Type B pancreatic cell (in vitro differentiated cells): ENCODE measurements at regions not wholly inside any gene's neighbourhood (a gene's known extent, or its start where the extent isn't known, plus 50 kb on each side); places are given as distances from the start of the nearest gene placed in this dataset.

Source experiments
- DNase-seq: peaks from one replicate; pipeline ENCODE4 v3.0.0; 2021; ENCODE audit warnings: mixed read lengths; ENCODE audit not compliant: unreplicated experiment; ENCODE audit errors: extremely low spot score
- H3K27ac Mint-ChIP-seq: 2 replicates; pipeline ENCODE4 v1.8.0; 2021; ENCODE audit warnings: mild to moderate bottlenecking, mixed read lengths
- H3K27me3 Mint-ChIP-seq: 2 replicates; pipeline ENCODE4 v1.8.0; 2021; ENCODE audit warnings: mixed read lengths
- H3K36me3 Mint-ChIP-seq: 2 replicates; pipeline ENCODE4 v1.8.0; 2021; ENCODE audit warnings: mixed read lengths
- H3K4me1 Mint-ChIP-seq: one replicate; pipeline ENCODE4 v1.8.0; 2021; ENCODE audit warnings: mixed read lengths; ENCODE audit not compliant: unreplicated experiment
- H3K4me3 Mint-ChIP-seq: 2 replicates; pipeline ENCODE4 v1.8.0; 2021; ENCODE audit warnings: mild to moderate bottlenecking, mixed read lengths
- H3K9me3 Mint-ChIP-seq: 2 replicates; pipeline ENCODE4 v1.8.0; 2021; ENCODE audit warnings: mixed read lengths
- CTCF ChIP-seq: fragments of 200-600 bp; sonication (generic); conservative IDR thresholded peaks from 2 replicates; pipeline ENCODE4 v1.5.0; 2021; ENCODE audit warnings: antibody characterized with exemption, mild to moderate bottlenecking

GRCh38 chr13:32897296-32897695 is 118.9 kb upstream of the KL start:
- Mint-ChIP-seq H3K4me1 (no peaks in the 10 kb centered on the region), H3K27me3 (peaks cover 5% of the 10 kb centered on the region), H3K4me3 (no peak overlapping the region), H3K9me3 (peaks cover 5% of the 10 kb centered on the region), H3K36me3 (peaks cover 3% of the 10 kb centered on the region), H3K27ac (no peak overlapping the region)
- no peak for DNase-seq
- TF ChIP-seq CTCF: no peak

DNA sequence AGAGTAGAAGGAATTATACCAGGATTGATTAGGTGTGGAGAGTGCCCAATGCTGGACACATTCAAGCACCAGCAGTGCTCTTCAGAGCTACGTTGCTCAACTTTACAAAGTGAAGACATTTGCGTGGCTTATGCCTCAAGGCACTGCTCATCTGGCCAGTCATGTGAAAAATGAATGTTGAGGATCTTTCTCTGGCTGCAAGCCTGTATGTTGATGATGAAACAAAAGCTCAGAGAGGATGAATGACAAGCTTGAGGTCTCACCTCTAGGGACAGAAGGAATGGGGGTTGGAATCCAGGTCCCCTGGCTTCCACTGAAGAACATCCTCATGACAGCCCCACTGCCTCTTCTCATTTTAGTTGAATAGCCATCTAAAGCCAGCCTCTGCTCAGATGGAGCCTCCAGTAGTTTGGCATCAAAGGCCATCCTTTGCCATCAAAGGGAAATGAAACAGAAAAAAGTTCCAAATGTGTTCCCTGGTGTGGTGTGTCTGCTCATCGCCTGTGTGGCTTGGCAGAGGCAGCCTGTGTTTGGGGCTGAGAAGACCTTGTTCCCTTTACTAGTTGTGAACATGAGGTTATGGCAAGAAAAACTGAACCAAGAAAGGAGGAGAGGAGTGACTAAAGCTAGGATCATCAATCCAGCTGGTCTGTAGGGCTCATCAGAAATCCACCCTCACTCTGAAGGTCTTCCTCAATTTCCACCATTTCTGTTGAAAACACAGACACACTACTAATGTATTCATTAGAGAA is 114.0 kb upstream of the KL start:
- Mint-ChIP-seq H3K4me3 (no peak overlapping the region), H3K4me1 (peaks cover 5% of the 10 kb centered on the region), H3K36me3 (peaks cover 3% of the 10 kb centered on the region), H3K27ac (no peak overlapping the region), H3K9me3 (peaks cover 5% of the 10 kb centered on the region), H3K27me3 (no peaks in the 10 kb centered on the region)
- TF ChIP-seq CTCF: no peak
- no peak for DNase-seq

- no peak overlapping the region for H3K27ac Mint-ChIP-seq
- peaks cover 5% of the 10 kb centered on the region for H3K9me3 Mint-ChIP-seq
- H3K27me3 Mint-ChIP-seq: no peaks in the 10 kb centered on the region
- peaks cover 3% of the 10 kb centered on the region for H3K36me3 Mint-ChIP-seq
- TF ChIP-seq CTCF: no peak
- H3K4me3 Mint-ChIP-seq: no peak overlapping the region
- DNase-seq: no peak
- H3K4me1 Mint-ChIP-seq: peaks cover 5% of the 10 kb centered on the region
These were observed 113.3 kb upstream of the KL start for GRCh38 chr13:32902874-32903273.

- DNase-seq: no peak
- no peaks in the 10 kb centered on the region for H3K27me3 Mint-ChIP-seq
- peaks cover 8% of the 10 kb centered on the region for H3K9me3 Mint-ChIP-seq
- no peak overlapping the region for H3K27ac Mint-ChIP-seq
- H3K4me1 Mint-ChIP-seq: peaks cover 10% of the 10 kb centered on the region
- no peak overlapping the region for H3K4me3 Mint-ChIP-seq
- peaks cover 3% of the 10 kb centered on the region for H3K36me3 Mint-ChIP-seq
- TF ChIP-seq CTCF: no peak
These were observed 112.5 kb upstream of the KL start for GRCh38 chr13:32903720-32904119.

DNA sequence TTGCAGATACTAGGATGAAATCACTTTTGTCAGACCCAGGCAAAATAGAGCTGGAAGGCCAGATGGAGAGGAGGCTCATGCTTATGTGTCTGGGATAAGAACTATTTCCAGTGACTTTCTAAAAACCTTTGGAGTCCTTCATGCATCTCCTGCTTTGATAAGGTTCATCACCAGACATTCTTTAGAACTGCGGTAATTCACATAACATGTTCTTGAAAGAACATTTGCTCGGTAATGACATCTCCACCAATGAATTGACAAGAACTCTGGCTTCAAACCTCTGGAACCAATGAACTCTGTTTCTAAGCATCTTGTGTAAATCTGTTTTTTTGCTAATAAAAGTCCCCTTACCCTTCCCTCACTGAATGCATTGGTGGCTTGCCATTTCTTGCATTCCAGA is 112.0 kb upstream of the KL start:
- Mint-ChIP-seq H3K27me3 (no peaks in the 10 kb centered on the region), H3K9me3 (peaks cover 10% of the 10 kb centered on the region), H3K4me3 (no peak overlapping the region), H3K27ac (no peak overlapping the region), H3K36me3 (peaks cover 3% of the 10 kb centered on the region), H3K4me1 (peaks cover 11% of the 10 kb centered on the region)
- TF ChIP-seq CTCF: no peak
- no peak for DNase-seq
